Peyer's patch (tissue), 4 donors: ENCODE measurements at regions not wholly inside any gene's neighbourhood (a gene's known extent, or its start where the extent isn't known, plus 50 kb on each side); places are given as distances from the start of the nearest gene placed in this dataset.

Experiments used
- POLR2A ChIP-seq, 2 donors: fragments of 450-650 bp; IDR thresholded peaks; one replicate each; pipeline ENCODE4 v1.5.1; 2017; ENCODE audit warnings: antibody characterized with exemption in 2 of 2, mild to moderate bottlenecking in 2 of 2, moderate library complexity in 2 of 2
- TF ChIP-seq, protein P1 (sequence below), 6 experiments: fragments of 450-650 bp in 4 of 6; fragments of 200-600 bp in 2 of 6; sonication (generic) in 1 of 6; IDR thresholded peaks; one replicate each; pipeline ENCODE4 v1.5.1; 2017 to 2019; ENCODE audit warnings: antibody characterized with exemption in 6 of 6, mild to moderate bottlenecking in 3 of 6, moderate library complexity in 1 of 6

- TF ChIP-seq, protein P1, sequence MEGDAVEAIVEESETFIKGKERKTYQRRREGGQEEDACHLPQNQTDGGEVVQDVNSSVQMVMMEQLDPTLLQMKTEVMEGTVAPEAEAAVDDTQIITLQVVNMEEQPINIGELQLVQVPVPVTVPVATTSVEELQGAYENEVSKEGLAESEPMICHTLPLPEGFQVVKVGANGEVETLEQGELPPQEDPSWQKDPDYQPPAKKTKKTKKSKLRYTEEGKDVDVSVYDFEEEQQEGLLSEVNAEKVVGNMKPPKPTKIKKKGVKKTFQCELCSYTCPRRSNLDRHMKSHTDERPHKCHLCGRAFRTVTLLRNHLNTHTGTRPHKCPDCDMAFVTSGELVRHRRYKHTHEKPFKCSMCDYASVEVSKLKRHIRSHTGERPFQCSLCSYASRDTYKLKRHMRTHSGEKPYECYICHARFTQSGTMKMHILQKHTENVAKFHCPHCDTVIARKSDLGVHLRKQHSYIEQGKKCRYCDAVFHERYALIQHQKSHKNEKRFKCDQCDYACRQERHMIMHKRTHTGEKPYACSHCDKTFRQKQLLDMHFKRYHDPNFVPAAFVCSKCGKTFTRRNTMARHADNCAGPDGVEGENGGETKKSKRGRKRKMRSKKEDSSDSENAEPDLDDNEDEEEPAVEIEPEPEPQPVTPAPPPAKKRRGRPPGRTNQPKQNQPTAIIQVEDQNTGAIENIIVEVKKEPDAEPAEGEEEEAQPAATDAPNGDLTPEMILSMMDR (IDR thresholded peaks at IDR 0.05), result no peak
- no peak for TF ChIP-seq POLR2A (IDR thresholded peaks at IDR 0.05)
Measured at GRCh38 chr6:22010102-22010501, 286.7 kb downstream of the PRL start.
